ENCODE measurements at regions not wholly inside any gene's neighbourhood (a gene's known extent, or its start where the extent isn't known, plus 50 kb on each side); places are given as distances from the start of the nearest gene placed in this dataset.

DNA sequence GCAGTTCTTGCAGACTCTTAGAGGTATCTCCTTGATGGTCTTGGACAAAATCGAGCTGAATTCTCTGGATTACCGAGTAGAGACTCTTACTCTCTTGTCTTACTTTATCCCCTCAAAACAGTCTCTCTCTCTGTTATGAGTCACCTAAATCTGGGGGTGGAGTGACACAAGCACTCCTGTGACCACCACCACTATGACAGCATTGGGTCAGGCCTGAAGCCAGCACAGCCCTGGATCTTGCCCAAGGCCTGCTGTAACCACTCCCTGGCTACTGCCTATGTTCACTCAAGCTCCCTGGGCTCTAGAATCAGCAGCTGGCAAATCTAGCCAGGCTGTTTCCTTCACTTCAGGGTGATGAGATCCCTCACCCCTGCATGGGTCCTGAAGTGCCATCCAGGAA, 662.5 kb downstream of the LUZP2 start:
- H4K20me1 ChIP-seq (ENCODE audit: insufficient read depth, low read length) = no peaks in the 10 kb centered on the region
- H3F3A ChIP-seq (ENCODE audit: insufficient read depth, low read length) = no peaks in the 10 kb centered on the region
- H3K4me2 ChIP-seq (ENCODE audit: low read length) = no peak overlapping the region
- no peak overlapping the region for H2AFZ ChIP-seq (ENCODE audit: low read length)
- no peak overlapping the region for H3K9ac ChIP-seq (ENCODE audit: low read length)
- no peaks in the 10 kb centered on the region for H3K9me2 ChIP-seq (ENCODE audit: low read depth, low read length)
- H3K27me3 ChIP-seq (ENCODE audit: insufficient read depth, low read length) = no peaks in the 10 kb centered on the region
- H3K79me2 ChIP-seq (ENCODE audit: insufficient read depth, low read length) = no peaks in the 10 kb centered on the region
- H3K27ac ChIP-seq (ENCODE audit: low read depth, low read length, poor library complexity, severe bottlenecking) = no peak overlapping the region
- no peak overlapping the region for H3K4me3 ChIP-seq (ENCODE audit: low read depth, low read length, poor library complexity, severe bottlenecking)
- no peaks in the 10 kb centered on the region for H3K4me1 ChIP-seq (ENCODE audit: insufficient read depth, low read length, severe bottlenecking)
- TF ChIP-seq, protein P1, sequence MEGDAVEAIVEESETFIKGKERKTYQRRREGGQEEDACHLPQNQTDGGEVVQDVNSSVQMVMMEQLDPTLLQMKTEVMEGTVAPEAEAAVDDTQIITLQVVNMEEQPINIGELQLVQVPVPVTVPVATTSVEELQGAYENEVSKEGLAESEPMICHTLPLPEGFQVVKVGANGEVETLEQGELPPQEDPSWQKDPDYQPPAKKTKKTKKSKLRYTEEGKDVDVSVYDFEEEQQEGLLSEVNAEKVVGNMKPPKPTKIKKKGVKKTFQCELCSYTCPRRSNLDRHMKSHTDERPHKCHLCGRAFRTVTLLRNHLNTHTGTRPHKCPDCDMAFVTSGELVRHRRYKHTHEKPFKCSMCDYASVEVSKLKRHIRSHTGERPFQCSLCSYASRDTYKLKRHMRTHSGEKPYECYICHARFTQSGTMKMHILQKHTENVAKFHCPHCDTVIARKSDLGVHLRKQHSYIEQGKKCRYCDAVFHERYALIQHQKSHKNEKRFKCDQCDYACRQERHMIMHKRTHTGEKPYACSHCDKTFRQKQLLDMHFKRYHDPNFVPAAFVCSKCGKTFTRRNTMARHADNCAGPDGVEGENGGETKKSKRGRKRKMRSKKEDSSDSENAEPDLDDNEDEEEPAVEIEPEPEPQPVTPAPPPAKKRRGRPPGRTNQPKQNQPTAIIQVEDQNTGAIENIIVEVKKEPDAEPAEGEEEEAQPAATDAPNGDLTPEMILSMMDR (IDR thresholded peaks at IDR 0.05; ENCODE audit: low read length) = no peak
- TF ChIP-seq EZH2 (IDR thresholded peaks at IDR 0.05; ENCODE audit: borderline replicate concordance, low read length) = no peak
- H3K36me3 ChIP-seq (ENCODE audit: insufficient read depth, low read length) = no peaks in the 10 kb centered on the region
- no peaks in the 10 kb centered on the region for H3K9me3 ChIP-seq (ENCODE audit: low read length)

DNA sequence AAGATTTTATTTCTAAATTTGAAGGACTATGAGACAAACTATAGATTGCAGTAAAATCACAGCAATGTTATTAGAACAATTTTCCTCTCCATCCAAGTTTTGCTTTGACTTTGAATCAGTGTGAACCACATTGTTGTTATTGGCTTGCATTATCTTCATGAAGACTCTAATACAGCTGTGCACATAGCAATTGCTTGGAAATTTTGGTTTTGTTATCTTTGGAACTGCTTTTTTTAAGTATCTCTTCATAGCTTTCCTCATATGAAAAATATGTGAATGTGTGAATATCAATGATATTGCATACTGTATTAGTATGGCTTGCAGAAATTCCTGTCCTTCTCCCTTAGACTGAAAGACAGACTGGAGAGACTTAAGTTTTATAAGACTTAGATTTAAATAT, 666.6 kb downstream of the LUZP2 start:
- Histone ChIP-seq H4K20me1 (ENCODE audit: insufficient read depth, low read length) (no peaks in the 10 kb centered on the region), H3K4me3 (ENCODE audit: low read depth, low read length, poor library complexity, severe bottlenecking) (no peak overlapping the region), H3K9ac (ENCODE audit: low read length) (no peak overlapping the region), H3K36me3 (ENCODE audit: insufficient read depth, low read length) (no peaks in the 10 kb centered on the region), H3K9me2 (ENCODE audit: low read depth, low read length) (no peaks in the 10 kb centered on the region), H3K79me2 (ENCODE audit: insufficient read depth, low read length) (no peaks in the 10 kb centered on the region), H2AFZ (ENCODE audit: low read length) (no peak overlapping the region), H3F3A (ENCODE audit: insufficient read depth, low read length) (no peaks in the 10 kb centered on the region), H3K27ac (ENCODE audit: low read depth, low read length, poor library complexity, severe bottlenecking) (no peak overlapping the region), H3K27me3 (ENCODE audit: insufficient read depth, low read length) (no peaks in the 10 kb centered on the region), H3K4me2 (ENCODE audit: low read length) (no peak overlapping the region), H3K4me1 (ENCODE audit: insufficient read depth, low read length, severe bottlenecking) (no peaks in the 10 kb centered on the region), H3K9me3 (ENCODE audit: low read length) (no peaks in the 10 kb centered on the region)
- TF ChIP-seq, protein P1 (IDR thresholded peaks at IDR 0.05; ENCODE audit: low read length) = no peak
- TF ChIP-seq EZH2 (IDR thresholded peaks at IDR 0.05; ENCODE audit: borderline replicate concordance, low read length) = no peak

DNA sequence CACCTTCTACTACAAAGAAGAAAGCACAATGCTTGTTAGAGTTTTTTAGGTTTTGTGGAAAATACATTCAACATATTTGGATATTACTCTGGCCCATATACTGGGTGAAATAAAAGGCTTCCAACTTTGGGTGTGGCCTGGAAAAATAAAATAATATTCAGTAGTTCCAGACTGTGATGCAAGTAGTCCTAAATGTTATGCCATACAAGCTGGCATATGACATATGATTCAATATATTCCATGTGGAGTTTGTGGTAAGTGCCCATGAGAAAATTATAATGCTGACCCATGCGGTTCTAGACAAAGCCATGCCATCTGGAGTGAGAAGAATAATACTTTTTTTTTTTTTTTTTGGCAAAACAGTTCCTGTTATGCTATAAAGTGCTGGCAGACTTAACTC, 683.3 kb downstream of the LUZP2 start:
- Histone ChIP-seq H4K20me1 (ENCODE audit: insufficient read depth, low read length) (no peaks in the 10 kb centered on the region), H3K4me1 (ENCODE audit: insufficient read depth, low read length, severe bottlenecking) (no peaks in the 10 kb centered on the region), H3F3A (ENCODE audit: insufficient read depth, low read length) (no peaks in the 10 kb centered on the region), H3K4me2 (ENCODE audit: low read length) (no peak overlapping the region), H2AFZ (ENCODE audit: low read length) (no peak overlapping the region), H3K9me3 (ENCODE audit: low read length) (no peaks in the 10 kb centered on the region), H3K9ac (ENCODE audit: low read length) (no peak overlapping the region), H3K36me3 (ENCODE audit: insufficient read depth, low read length) (no peaks in the 10 kb centered on the region), H3K27me3 (ENCODE audit: insufficient read depth, low read length) (no peaks in the 10 kb centered on the region), H3K4me3 (ENCODE audit: low read depth, low read length, poor library complexity, severe bottlenecking) (no peak overlapping the region), H3K79me2 (ENCODE audit: insufficient read depth, low read length) (no peaks in the 10 kb centered on the region), H3K27ac (ENCODE audit: low read depth, low read length, poor library complexity, severe bottlenecking) (no peak overlapping the region), H3K9me2 (ENCODE audit: low read depth, low read length) (no peaks in the 10 kb centered on the region)
- no peak for TF ChIP-seq EZH2 (IDR thresholded peaks at IDR 0.05; ENCODE audit: borderline replicate concordance, low read length)
- TF ChIP-seq, protein P1 (IDR thresholded peaks at IDR 0.05; ENCODE audit: low read length) = no peak
